Right cardiac atrium (tissue), 5 donors: ENCODE measurements at regions not wholly inside any gene's neighbourhood (a gene's known extent, or its start where the extent isn't known, plus 50 kb on each side); places are given as distances from the start of the nearest gene placed in this dataset.
A peak's percentile ranks its signal among the peaks of the same experiment; 100 is the strongest.

Experiments used
- ATAC-seq, 2 donors: fragments of 200-7000 bp; cut with Tn5 transposase; one replicate each; pipeline versions ENCODE4 v1.8.0 to v1.9.1; 2020; ENCODE audit warnings: moderate library complexity in 2 of 2, mild to moderate bottlenecking in 1 of 2
- DNase-seq, 3 donors: peaks; one replicate each; pipeline ENCODE4 v3.0.0-alpha.2; 2020
- H3K27ac ChIP-seq: one replicate; pipeline ENCODE4 v1.5.1; 2013; ENCODE audit warnings: mild to moderate bottlenecking, low read length, control low read depth, moderate library complexity
- H3K27me3 ChIP-seq: one replicate; pipeline ENCODE4 v1.6.1; 2013; ENCODE audit not compliant: control insufficient read depth, insufficient read depth
- H3K4me1 ChIP-seq: one replicate; pipeline ENCODE4 v1.6.1; 2013; ENCODE audit warnings: low read length; ENCODE audit not compliant: control insufficient read depth, insufficient read depth
- H3K4me3 ChIP-seq: one replicate; pipeline ENCODE4 v1.5.1; 2013; ENCODE audit warnings: low read length, control low read depth
- H3K9me3 ChIP-seq: one replicate; pipeline ENCODE4 v1.6.1; 2013; ENCODE audit warnings: low read length; ENCODE audit not compliant: control insufficient read depth
- WGBS: extraction: QIAGEN DNeasy Blood & Tissue Kit; methylation state at CpG from one replicate; pipeline ENCODE4 v1.1.7; 2013; 5-methylcytosine and 5-hydroxymethylcytosine counted together
- intact Hi-C, 4 donors: fragments of 100-400 bp; cut with DNase I; formaldehyde crosslinking; loops; one replicate each; pipeline versions ENCODE4 v1.11.0 to v1.14.0; 2022 to 2023
- donor health status: healthy with polysubstance abuse.
- donor health status: DM: no; HTN: yes; CAD: no.
- donor health status: DM: no; HTN: no; CAD: no.
- donor health status: DM: no; HTN: yes; CAD: no; lungs with severe emphysema.
- donor health status: DM: yes; HTN: yes; CAD: no.

DNA sequence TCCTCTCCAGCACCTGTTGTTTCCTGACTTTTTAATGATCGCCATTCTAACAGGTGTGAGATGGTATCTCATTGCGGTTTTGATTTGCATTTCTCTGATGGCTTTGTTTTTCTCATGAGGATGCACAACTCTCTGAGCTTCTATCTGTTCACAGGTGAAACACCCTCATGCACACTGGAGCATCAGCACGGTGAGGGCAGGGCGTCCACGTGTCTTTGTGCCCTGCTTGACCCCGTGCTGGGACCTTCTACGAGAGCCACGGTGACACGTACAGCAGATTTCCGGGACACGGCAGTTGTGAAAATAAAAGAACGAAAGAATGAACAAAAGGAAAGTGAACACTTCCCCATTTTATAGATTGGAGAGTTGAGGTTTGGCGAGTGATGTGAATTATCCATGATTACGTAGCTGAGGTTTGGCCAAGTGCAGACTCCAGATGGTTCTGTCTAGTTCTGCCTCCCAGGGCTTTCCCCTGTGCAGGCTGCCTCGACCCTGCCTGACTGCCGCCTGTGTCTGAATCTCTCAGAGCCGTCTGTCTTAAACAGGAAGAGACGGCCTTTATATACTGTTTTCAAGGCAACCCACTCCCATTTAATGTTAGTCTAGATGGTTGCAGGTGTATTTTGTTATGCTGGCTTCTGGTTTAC lies 67.8 kb upstream of the SORBS2 start:
- no peaks in the 10 kb centered on the region for H3K4me1 ChIP-seq
- H3K9me3 ChIP-seq: no peaks in the 10 kb centered on the region
- no peak for DNase-seq
- no peak overlapping the region for H3K27ac ChIP-seq
- 90% methylated on average over 18 of the region's 18 CpGs for WGBS
- intact Hi-C loops: loop anchor here in 1 of 4 donors (10.0 kb wide), 1 partner anchor 125 kb away; no protein-coding TSS in a partner anchor
- H3K4me3 ChIP-seq: no peak overlapping the region
- H3K27me3 ChIP-seq: no peaks in the 10 kb centered on the region
- no peak for ATAC-seq

GRCh38 chr4:185880571-185880970 lies 68.6 kb upstream of the SORBS2 start:
- H3K9me3 ChIP-seq: no peaks in the 10 kb centered on the region
- H3K27me3 ChIP-seq: no peaks in the 10 kb centered on the region
- peak overlapping the region; percentile 2 for H3K27ac ChIP-seq
- H3K4me3 ChIP-seq: no peak overlapping the region
- ATAC-seq: no peak
- no peak for DNase-seq
- intact Hi-C loops: loop anchor here in 1 of 4 donors (10.0 kb wide), 1 partner anchor 124 kb away; no protein-coding TSS in a partner anchor
- WGBS: 45% methylated on average over 3 of the region's 3 CpGs
- H3K4me1 ChIP-seq: no peaks in the 10 kb centered on the region

GRCh38 chr4:185881430-185881829 lies 69.4 kb upstream of the SORBS2 start:
- intact Hi-C loops: loop anchor here in 1 of 4 donors (10.0 kb wide), 1 partner anchor 123 kb away; no protein-coding TSS in a partner anchor
- H3K4me1 ChIP-seq: no peaks in the 10 kb centered on the region
- no peaks in the 10 kb centered on the region for H3K27me3 ChIP-seq
- no peaks in the 10 kb centered on the region for H3K9me3 ChIP-seq
- DNase-seq (no peak), ATAC-seq (no peak)
- H3K4me3 ChIP-seq: no peak overlapping the region
- WGBS: 66% methylated on average over 3 of the region's 3 CpGs
- no peak overlapping the region for H3K27ac ChIP-seq

DNA sequence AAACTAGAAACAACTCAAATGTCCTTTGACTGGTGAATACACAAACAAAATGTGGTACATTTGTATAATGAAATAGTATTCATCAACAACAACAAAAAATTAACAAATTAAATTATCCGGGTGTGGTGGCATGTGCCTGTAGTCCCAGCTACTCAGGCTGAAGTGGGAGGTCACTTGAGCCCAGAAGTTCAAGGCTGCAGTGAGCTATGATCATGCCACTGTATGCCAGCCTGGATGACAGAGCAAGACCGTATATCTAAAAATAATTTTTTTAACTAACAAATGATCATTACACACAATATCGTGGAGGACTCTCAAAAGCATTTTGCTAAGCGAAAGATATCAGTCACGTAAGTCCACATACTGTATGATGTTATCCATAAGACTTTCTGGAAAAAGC lies 71.6 kb upstream of the SORBS2 start:
- H3K27me3 ChIP-seq: no peaks in the 10 kb centered on the region
- H3K27ac ChIP-seq: no peak overlapping the region
- 93% methylated on average over 5 of the region's 5 CpGs for WGBS
- no peaks in the 10 kb centered on the region for H3K9me3 ChIP-seq
- no peaks in the 10 kb centered on the region for H3K4me1 ChIP-seq
- intact Hi-C loops: loop anchor here in 1 of 4 donors (10.0 kb wide), 1 partner anchor 121 kb away; no protein-coding TSS in a partner anchor
- H3K4me3 ChIP-seq: no peak overlapping the region
- DNase-seq (no peak), ATAC-seq (no peak)

DNA sequence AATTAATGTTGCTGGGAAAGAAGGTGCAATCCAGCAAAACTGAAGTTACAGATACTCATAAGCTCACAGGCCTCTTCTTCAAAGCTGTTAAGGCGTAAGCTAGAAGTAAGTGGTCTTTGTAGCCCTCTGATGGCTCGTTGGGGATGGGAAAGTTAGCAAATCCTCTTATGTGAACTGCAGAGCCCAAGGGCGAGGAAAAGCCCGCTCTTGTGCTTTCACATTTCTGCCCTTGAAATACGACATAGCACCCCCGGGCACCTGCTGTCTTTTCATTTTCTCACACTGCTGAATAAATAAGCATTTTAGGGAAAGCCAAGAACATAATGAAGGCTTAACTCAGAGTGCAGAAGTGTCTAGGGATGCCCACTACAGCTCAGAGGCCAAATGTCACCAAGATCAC lies 73.1 kb upstream of the SORBS2 start:
- intact Hi-C loops: loop anchor here in 1 of 4 donors (10.0 kb wide), 1 partner anchor 120 kb away; no protein-coding TSS in a partner anchor
- H3K9me3 ChIP-seq: no peaks in the 10 kb centered on the region
- DNase-seq: no peak
- no peak for ATAC-seq
- H3K4me1 ChIP-seq: no peaks in the 10 kb centered on the region
- no peak overlapping the region for H3K4me3 ChIP-seq
- WGBS: 91% methylated on average over 6 of the region's 6 CpGs
- no peaks in the 10 kb centered on the region for H3K27me3 ChIP-seq
- no peak overlapping the region for H3K27ac ChIP-seq

DNA sequence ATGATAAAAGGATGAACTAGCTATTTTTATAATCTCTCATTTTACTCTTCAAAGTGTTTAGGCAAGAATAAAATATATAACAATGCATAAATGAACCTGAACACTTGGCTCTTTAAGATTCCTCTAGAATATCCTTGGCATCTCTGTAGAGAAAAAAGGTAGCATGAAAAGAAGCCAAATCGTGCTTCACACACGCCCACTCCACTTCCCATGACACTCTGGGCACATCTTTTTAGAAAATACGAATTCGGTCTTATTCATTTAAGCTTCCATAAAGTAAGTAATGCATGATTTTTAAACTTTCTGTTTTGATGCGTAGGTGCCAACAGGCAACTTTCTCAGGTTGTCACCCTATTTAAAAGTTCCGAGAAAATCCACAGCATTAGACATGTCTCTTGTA lies 73.6 kb upstream of the SORBS2 start:
- H3K27ac ChIP-seq: no peak overlapping the region
- H3K4me3 ChIP-seq: no peak overlapping the region
- H3K27me3 ChIP-seq: no peaks in the 10 kb centered on the region
- ATAC-seq (no peak), DNase-seq (no peak)
- intact Hi-C loops: loop anchor here in 1 of 4 donors (10.0 kb wide), 1 partner anchor 119 kb away; no protein-coding TSS in a partner anchor
- H3K9me3 ChIP-seq: no peaks in the 10 kb centered on the region
- H3K4me1 ChIP-seq: no peaks in the 10 kb centered on the region
- WGBS: 95% methylated on average over 6 of the region's 6 CpGs

GRCh38 chr4:185886832-185887524 lies 75.0 kb upstream of the SORBS2 start:
- intact Hi-C loops: loop anchor here in 1 of 4 donors (10.0 kb wide), 1 partner anchor 118 kb away; no protein-coding TSS in a partner anchor
- no peak overlapping the region for H3K4me3 ChIP-seq
- H3K4me1 ChIP-seq: no peaks in the 10 kb centered on the region
- ATAC-seq (no peak), DNase-seq (no peak)
- H3K9me3 ChIP-seq: no peaks in the 10 kb centered on the region
- no peak overlapping the region for H3K27ac ChIP-seq
- WGBS: 84% methylated on average over 15 of the region's 15 CpGs
- no peaks in the 10 kb centered on the region for H3K27me3 ChIP-seq

GRCh38 chr4:185888676-185889075 lies 76.7 kb upstream of the SORBS2 start:
- H3K9me3 ChIP-seq: no peaks in the 10 kb centered on the region
- H3K4me3 ChIP-seq: no peak overlapping the region
- H3K4me1 ChIP-seq: no peaks in the 10 kb centered on the region
- 97% methylated on average over 7 of the region's 7 CpGs for WGBS
- ATAC-seq (no peak), DNase-seq (no peak)
- H3K27ac ChIP-seq: no peak overlapping the region
- no peaks in the 10 kb centered on the region for H3K27me3 ChIP-seq
- intact Hi-C loops: loop anchor here in 1 of 4 donors (10.0 kb wide), 1 partner anchor 116 kb away; no protein-coding TSS in a partner anchor

DNA sequence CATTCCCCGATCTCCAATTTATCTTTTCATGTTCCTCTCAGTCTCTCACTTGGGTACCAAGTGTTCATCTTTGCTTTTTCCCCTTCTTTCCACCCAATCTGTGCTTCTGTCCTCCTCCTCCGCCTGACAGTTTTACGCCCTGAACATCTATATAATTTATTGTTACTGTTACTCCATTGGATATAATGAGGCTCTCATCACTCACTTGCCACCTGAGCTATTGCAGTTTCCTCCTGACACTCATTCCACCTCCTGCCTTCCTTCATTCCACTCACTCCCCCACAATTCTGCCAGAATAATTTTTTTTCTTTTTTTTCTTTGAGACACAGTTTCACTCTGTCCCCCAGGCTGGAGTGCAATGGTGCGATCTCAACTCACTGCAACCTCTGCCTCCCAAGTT lies 77.6 kb upstream of the SORBS2 start:
- Histone ChIP-seq H3K27ac (no peak overlapping the region), H3K9me3 (no peaks in the 10 kb centered on the region), H3K4me3 (no peak overlapping the region), H3K27me3 (no peaks in the 10 kb centered on the region), H3K4me1 (no peaks in the 10 kb centered on the region)
- WGBS: 95% methylated on average over 4 of the region's 4 CpGs
- intact Hi-C loops: loop anchor here in 1 of 4 donors (10.0 kb wide), 1 partner anchor 115 kb away; no protein-coding TSS in a partner anchor
- ATAC-seq (no peak), DNase-seq (no peak)

- Histone ChIP-seq H3K27me3 (no peaks in the 10 kb centered on the region), H3K4me1 (no peaks in the 10 kb centered on the region), H3K4me3 (no peak overlapping the region), H3K27ac (no peak overlapping the region), H3K9me3 (no peaks in the 10 kb centered on the region)
- ATAC-seq: no peak
- WGBS: 64% methylated on average over 5 of the region's 5 CpGs
- intact Hi-C loops: no loop called here
- DNase-seq: no peak
These were observed 78.2 kb upstream of the SORBS2 start for GRCh38 chr4:185890196-185890595.

- Histone ChIP-seq H3K4me3 (no peak overlapping the region), H3K27me3 (no peaks in the 10 kb centered on the region), H3K27ac (no peak overlapping the region), H3K4me1 (no peaks in the 10 kb centered on the region), H3K9me3 (no peaks in the 10 kb centered on the region)
- intact Hi-C loops: no loop called here
- ATAC-seq: no peak
- WGBS: 43% methylated on average over 2 of the region's 2 CpGs
- DNase-seq: no peak
These were observed 80.2 kb upstream of the SORBS2 start for GRCh38 chr4:185892165-185892564.
